Activated CD8-positive, alpha-beta memory T cell treated with anti-CD3 and anti-CD28 coated beads, Interleukin-2, amount 50 U/mL, for 1 hour (primary cell): ENCODE measurements at regions not wholly inside any gene's neighbourhood (a gene's known extent, or its start where the extent isn't known, plus 50 kb on each side); places are given as distances from the start of the nearest gene placed in this dataset.

Source experiments
- DNase-seq: peaks from one replicate; pipeline ENCODE4 v3.0.0-alpha.2; 2020; ENCODE audit errors: extremely low read depth

GRCh38 chr18:57991552-57991951, 52.5 kb upstream of the NEDD4L start:
- DNase-seq: no peak

DNA sequence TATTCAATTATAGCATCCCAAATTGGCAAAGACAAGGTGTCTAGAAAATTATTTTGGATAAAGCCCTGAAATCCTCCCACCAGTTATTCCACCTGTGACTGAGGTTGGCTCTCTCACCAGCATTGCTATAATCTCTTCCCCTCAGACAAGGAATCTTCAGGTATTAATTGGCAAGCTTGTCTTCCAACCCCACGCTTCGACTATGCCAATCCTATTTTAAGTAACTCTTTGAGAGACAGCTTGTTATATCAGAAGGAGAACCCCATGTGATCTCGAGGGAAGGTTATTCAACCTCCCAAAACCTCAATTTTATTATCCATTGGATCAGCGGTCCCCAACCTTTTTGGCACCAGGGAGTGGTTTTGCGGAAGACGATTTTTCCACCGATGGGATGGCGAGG, 54.5 kb upstream of the NEDD4L start:
- no peak for DNase-seq

GRCh38 chr18:57984490-57985115, 59.4 kb upstream of the NEDD4L start:
- DNase-seq: no peak

GRCh38 chr18:57983965-57984364, 60.1 kb upstream of the NEDD4L start:
- DNase-seq: no peak

DNA sequence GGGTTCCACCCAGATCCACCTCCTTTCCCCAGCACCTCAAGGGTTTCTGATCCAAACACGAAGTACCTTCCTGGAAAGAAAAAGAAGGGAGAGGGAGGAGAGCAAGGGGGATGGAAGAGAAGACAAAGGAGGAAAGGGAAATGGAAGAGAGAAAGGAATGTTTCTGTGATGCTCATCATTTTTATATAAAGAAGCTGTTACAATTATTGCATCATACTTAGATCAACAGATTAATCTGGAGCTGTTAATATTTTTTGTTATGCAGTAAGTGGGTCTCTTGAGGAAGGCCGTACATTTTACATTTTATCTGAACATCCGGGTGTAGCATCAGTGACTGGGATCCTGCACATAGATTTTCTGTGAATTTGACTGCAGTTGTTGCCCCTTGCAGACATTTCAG, 60.6 kb upstream of the NEDD4L start:
- DNase-seq: no peak

DNA sequence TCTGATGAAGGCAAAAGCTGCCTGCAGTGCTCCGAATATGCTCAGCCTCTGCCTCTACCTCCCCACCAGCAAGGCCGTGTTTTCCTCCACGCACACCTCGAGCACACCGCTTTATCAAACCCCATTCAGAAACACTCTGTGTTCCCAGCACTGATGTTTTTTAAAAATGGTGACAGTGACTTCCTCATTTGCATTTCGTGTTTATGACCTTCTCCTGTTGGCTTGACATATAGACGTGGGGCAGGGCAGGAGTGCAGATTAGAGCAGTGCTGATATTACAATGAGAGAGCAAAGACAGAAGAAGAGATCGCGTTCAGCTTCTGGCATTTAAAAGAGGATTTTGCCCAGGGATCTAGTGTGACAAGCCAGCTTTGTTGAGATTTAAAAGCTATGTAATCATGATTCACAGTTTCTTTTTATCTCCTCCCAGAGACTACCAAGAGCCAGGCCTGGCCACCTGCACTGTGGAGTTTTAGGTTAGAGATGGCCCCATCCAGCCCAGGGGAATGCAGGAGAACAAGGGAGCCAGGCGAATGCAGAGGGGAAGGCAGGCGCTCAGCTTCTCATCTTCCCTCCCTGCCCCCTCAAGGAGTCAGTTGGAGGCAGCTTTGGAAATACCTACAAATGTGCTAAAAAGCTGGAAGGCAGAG, 61.5 kb upstream of the NEDD4L start:
- no peak for DNase-seq

- DNase-seq: no peak
These were observed 62.6 kb upstream of the NEDD4L start for GRCh38 chr18:57981308-57982028.

- DNase-seq: no peak
These were observed 63.3 kb upstream of the NEDD4L start for GRCh38 chr18:57980573-57981307.

GRCh38 chr18:57976230-57976773, 67.7 kb upstream of the NEDD4L start:
- DNase-seq: no peak

DNA sequence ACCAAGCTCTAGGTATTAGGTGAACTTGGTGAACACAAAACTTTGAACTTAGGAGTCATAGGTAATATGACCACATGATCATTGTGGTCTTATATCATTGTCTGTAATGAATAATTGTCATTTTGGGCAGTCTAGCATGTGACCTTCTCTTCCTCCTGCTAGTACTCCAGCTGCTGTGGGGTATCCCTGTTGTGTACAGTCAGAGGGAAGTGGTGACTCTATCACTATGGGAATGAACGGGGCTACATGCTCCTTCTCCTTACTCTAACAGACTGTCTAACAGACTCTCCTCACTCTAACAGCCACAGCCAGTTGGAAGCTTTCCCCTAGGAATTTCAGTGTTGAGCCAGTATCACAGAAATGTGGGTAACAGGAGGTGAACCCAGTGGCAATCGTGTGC, 68.2 kb upstream of the NEDD4L start:
- no peak for DNase-seq

DNA sequence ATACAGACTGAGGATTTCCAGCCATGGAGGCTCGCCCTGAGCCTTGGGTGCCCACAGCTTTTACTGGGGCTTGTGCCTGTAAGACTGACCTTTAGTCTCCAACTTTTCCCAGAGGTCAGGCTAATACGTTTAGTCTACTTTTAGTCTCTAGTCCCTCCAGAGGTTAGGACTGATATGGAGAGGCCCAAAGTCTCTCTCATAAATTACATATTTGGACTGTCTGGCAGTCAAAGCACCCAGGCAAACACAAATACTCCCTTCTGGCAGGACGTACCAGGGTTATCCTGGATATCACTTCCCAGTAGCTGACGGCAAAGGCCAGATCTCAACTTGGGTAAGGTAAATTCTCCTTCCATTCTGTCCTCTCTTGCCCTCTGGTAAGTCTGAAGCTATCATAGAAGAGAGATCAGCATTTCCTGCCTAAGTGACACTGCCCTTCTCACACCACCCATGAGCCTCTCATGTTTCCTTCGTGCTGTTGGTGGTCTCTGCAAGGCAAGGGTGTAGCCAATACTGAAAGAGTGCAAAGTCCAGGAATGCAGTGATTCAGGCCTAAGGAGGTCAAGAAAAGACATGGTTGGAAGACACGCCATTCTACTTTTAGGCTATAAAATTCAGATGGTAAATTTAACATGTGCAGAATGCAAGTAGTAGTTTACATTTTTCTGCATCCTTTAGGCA, 69.3 kb upstream of the NEDD4L start:
- no peak for DNase-seq

DNA sequence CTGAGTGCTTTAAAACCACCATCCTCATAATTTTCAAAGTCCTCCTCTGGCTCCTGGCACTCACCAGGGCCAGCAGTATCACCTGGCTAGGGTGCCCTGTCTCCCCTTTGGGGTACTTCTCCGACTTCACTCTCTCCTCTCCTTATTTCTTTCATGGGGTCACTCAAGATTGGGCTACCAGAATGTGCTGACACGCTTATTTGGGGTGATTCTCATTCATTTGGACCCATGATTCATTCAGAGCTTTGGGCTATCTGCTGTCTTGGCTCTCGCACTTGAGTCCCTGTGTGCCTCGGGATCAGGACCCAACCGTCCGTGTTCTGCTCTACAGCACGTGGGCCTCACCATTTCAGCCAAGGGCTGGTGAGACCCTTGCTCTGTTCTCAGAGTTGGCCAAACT, 70.1 kb upstream of the NEDD4L start:
- no peak for DNase-seq

DNA sequence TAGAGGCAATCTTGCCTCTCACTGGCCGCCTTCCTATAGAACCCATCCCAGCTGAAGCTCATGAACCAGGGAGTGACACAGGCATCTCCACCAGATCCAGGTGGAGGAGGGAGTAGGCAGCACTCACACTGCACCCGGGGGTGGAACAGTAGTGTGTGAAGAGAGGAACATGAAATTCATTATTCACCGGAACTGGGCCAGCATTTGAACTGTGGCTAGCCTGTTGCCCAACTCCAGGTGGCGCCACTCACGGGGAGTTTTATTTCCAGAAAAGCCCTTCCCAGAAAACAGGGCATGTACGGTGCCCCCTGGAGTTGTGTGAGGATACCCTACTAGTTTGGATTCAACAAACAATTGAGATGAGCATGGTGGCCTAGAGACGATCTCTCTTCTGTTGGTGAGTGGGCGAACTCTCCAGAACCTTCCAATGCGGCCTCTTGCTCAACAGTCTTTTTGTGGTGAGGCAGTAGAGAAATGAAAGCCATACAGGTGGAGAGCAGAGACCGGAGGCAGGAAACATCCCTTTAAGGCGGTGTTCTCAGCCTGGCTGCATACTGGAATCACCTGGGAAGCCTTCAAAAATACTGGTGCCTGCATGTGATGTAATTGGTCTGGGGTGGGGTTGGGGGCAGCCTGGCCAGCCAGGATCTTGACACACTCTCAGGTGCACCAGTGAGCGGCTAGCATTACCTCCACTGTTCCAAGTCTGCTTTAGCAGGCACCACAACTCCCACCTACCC, 73.5 kb upstream of the NEDD4L start:
- no peak for DNase-seq

- DNase-seq: no peak
These were observed 74.2 kb upstream of the NEDD4L start for GRCh38 chr18:57969824-57970223.

DNA sequence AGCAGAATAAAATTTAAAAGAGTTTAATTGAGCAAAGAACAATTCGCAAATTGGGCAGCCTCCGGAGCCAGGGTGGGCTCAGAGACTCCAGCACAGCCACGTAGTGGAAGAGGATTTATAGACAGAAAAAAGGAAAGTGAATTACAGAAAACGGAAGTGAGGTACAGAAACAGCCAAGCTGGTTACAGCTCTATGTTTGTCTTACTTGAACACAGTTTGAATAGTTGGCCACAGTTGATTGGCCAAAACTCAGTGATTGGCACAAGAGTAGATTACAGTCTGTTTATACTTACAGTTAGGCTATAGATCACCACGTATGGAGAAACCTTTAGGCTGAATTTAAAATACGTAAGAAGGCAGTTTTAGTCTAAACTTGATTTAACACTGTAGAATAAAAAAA, 78.8 kb upstream of the NEDD4L start:
- no peak for DNase-seq

DNA sequence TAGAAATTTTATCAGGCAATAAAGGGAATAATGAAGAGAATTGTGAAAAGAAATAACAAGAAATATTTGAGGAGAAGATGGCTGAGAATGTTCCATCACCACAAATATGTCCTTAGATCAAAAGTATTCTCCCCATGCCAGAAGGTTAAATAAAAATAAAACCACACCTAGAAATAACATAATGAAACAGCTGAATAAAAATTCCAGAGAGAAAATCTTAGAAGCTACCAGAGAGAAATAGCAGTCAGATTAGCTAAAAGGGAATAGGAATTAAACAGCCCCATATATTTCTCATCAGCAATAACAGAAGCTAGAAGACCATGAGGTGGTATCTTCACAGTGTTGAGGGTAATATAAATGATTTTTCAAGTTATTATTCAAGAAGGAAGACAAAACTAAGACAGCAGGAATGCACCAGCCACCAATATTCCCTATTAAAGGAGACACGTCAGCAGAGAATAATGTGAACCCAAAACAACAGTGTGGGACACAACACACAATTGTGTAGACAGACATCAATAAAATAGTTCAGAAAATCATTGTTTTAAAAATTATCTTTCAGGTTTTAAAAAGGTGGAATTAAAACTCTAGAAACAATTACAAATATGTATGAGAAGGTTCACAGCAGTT, 82.0 kb upstream of the NEDD4L start:
- DNase-seq: no peak

- DNase-seq: no peak
These were observed 82.6 kb upstream of the NEDD4L start for GRCh38 chr18:57961411-57961810.

DNA sequence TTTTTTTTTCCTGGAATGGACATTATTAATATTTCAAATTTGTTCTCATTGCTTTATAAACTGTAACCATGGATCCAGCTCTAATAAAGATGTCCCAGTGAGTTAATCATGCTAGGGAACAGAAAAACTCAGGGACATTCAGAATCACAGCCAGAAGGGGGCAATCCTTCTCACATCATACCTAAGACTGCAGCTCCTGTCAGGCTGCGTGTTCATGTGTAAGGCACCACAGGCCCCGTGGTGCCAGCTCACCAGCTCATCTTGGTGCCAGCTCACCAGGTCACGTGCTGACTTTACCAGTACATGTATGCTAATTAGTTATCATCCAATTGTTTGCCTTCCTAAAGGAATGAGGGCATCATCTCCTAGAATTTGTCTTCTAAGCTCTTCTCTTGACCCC, 84.7 kb upstream of the NEDD4L start:
- no peak for DNase-seq

DNA sequence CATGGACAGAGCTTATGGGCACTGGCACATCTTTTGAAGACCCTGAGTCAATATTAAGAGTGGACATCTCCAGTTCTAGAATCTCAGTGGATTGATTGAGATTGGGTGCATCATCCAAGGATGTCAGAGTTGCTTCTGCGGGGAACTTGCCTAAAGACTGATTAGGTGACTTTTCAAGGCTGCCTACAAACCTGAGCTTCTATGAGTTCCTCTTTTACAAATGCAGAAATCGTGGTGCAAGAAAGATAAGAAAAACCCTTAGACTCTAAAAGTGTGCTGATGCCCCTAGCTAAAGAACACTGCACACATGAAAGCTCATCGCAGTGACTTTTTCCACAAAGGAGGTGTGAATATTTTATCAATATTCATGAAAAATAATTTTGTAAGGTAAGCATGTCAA, 86.8 kb upstream of the NEDD4L start:
- DNase-seq: no peak

- no peak for DNase-seq
These were observed 87.5 kb upstream of the NEDD4L start for GRCh38 chr18:57956491-57956890.

GRCh38 chr18:57954935-57955334, 89.1 kb upstream of the NEDD4L start:
- DNase-seq: no peak
